Fibroblast of pulmonary artery (primary cell): ENCODE measurements at regions not wholly inside any gene's neighbourhood (a gene's known extent, or its start where the extent isn't known, plus 50 kb on each side); places are given as distances from the start of the nearest gene placed in this dataset.

Experiments used
- DNase-seq: peaks from one replicate; pipeline ENCODE4 v3.0.0-alpha.2; 2010; ENCODE audit warnings: low read depth
- H3K4me3 ChIP-seq: replicated peaks from 2 replicates; pipeline ENCODE4 v1.5.1; 2011; ENCODE audit warnings: low read depth, mild to moderate bottlenecking, control low read depth, low read length, moderate library complexity
- TF ChIP-seq, protein P1 (sequence below): IDR thresholded peaks from 2 replicates; pipeline ENCODE4 v1.5.1; 2011; ENCODE audit warnings: mild to moderate bottlenecking, control low read depth, low read length, inconsistent platforms; ENCODE audit errors: missing control alignments

DNA sequence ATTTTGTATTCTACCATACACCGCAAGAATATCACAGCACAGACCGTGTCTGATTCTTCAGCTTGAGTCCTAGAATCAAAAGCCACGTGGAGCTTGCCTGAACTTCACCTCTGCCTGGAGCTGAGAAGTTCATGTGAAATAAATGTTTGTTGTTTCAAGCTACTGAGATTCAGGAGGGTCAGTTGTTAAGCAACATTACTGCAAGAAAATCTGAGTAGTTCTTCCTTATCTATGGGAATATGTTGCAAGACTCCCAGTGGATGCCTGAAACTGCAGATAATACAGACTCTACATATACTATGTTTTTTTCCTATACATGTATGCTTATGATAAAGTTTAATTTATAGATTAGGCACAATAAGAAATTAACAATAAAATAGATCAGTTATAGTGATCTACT lies 995.3 kb downstream of the TBC1D22A start:
- TF ChIP-seq, protein P1, sequence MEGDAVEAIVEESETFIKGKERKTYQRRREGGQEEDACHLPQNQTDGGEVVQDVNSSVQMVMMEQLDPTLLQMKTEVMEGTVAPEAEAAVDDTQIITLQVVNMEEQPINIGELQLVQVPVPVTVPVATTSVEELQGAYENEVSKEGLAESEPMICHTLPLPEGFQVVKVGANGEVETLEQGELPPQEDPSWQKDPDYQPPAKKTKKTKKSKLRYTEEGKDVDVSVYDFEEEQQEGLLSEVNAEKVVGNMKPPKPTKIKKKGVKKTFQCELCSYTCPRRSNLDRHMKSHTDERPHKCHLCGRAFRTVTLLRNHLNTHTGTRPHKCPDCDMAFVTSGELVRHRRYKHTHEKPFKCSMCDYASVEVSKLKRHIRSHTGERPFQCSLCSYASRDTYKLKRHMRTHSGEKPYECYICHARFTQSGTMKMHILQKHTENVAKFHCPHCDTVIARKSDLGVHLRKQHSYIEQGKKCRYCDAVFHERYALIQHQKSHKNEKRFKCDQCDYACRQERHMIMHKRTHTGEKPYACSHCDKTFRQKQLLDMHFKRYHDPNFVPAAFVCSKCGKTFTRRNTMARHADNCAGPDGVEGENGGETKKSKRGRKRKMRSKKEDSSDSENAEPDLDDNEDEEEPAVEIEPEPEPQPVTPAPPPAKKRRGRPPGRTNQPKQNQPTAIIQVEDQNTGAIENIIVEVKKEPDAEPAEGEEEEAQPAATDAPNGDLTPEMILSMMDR: no peak
- no peak for DNase-seq
- H3K4me3 ChIP-seq: no peak overlapping the region

DNA sequence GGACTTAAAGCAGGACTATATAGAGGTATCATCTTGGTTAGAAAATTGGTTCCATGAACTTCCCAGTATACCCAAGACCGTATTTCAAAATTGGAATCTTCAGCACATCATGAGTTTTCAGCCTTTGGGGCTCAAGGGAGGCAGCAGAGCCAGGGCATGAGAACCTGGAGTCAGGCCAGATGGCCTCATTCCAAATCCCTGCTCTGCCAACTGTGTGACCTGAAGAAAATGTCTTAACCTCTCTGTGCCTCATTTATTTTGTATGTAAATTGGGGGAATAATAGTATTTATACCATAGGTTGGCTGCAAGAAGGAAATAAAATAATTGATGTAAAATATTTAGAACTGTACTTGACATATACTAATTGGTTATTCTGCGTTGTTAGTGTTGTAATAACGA lies 987.6 kb downstream of the TBC1D22A start:
- H3K4me3 ChIP-seq: no peak overlapping the region
- DNase-seq: no peak
- TF ChIP-seq, protein P1: no peak

DNA sequence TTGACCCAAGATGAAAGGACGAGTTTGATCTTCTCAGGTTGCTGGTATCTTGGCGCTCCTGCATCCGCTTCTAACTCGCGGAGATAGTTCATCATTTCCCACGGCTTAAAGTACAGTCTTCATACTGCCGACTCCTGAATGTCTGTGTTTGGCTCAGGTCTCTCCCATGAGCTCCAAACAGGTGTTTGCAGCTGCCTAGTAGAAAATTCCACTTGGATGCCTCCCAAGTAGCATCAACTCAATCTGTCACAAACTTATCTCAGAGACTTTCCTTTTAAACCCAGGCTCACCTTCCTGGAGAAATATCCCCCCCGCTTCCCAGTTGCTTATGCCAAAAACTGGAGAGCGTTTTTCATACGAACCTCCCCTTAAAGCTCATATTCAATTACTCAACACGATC lies 986.5 kb downstream of the TBC1D22A start:
- H3K4me3 ChIP-seq: no peak overlapping the region
- TF ChIP-seq, protein P1: no peak
- DNase-seq: no peak

DNA sequence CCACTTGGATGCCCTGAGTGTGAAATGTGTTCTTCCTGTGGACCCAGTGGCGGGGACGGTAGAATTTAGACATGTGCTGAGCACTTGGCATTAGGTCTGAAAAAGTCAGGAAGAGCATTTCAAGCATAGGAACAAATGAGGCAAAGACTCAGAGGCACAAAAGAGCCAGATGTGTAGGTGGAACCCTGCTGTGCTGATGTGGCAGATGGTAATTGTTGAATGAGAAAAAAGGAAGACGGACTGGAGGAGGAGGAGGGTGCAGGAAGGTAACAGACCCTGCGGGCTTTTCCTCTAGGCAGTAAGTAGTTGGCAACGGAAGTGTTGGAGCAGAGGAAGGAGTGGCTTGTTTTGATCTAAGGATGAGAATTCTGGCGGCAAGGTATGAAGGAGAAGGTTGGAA lies 985.8 kb downstream of the TBC1D22A start:
- TF ChIP-seq, protein P1: no peak
- no peak for DNase-seq
- H3K4me3 ChIP-seq: no peak overlapping the region

DNA sequence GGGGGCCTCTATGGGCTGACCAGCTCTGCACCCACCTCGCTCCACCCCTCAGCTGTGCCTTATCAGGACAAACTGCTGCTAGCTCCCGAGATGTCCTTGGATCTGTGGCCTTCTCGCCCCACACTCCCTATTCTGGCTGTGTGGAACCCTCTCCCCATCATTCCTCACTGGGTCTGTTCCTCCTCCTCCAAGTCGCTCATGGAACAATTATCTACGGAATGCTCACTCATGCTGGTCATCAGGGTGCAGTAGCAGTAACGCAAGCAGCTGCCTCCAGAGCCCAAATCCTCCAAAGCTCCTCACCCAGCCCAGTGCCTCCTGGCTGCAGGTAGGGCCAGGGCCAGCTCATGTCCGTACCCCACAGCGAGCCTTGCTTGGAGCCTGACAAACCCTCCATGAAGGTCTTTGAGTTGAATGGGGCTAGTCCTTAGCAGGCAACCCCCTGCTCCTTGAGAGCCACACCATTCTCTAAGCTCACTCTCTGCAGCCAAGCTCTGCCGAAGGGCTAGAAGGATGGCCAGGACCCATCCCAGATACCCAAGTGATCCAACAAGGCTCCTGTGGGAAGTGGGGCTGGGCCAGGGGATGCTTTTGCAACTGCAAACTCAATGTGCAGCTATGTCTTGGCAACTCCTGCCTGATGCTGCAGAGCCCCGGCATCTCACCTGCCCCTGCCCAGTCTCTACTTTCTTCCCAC lies 977.8 kb downstream of the TBC1D22A start:
- TF ChIP-seq, protein P1: no peak
- no peak overlapping the region for H3K4me3 ChIP-seq
- DNase-seq: no peak

DNA sequence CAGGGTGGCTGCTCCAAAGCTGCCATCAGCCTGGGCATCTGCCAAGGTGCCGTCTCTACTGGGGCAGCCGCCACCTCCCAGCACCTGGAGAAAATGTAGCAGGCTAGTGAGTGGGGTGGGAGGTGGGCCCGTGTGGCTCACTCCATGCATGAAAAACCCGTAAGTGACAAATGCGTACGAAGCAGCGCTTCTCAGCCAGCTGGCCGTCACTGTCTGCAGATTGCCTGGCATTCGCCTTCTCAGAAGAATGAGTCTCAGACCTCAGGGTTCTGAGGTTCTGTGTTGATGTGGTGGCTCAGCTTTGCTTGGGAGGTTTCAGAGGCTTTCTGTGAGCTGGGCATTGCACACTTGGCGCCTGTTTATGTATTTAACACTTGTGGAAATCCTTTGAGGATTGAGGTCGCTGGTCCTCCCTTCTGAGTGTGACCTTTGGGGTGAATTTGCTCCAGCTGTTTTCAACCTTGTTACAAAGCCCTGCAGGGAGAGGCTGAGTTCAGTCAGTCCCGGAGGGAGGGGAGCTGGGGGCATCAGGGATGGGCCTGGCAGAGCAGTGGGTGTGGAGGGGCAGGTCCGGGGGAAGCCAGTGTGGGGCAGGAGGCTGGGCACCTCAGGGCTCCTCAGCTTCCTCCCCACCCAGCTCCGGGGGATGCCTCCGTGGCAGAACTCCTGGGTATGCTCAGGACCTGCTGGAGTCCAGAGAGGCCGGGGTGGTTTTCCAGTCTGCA lies 977.0 kb downstream of the TBC1D22A start:
- no peak for DNase-seq
- no peak overlapping the region for H3K4me3 ChIP-seq
- TF ChIP-seq, protein P1: no peak
